ENCODE measurements at regions not wholly inside any gene's neighbourhood (a gene's known extent, or its start where the extent isn't known, plus 50 kb on each side); places are given as distances from the start of the nearest gene placed in this dataset.

GRCh38 chr2:149926149-149926548, 338.6 kb upstream of the MMADHC start:
- no peak for DNase-seq

DNA sequence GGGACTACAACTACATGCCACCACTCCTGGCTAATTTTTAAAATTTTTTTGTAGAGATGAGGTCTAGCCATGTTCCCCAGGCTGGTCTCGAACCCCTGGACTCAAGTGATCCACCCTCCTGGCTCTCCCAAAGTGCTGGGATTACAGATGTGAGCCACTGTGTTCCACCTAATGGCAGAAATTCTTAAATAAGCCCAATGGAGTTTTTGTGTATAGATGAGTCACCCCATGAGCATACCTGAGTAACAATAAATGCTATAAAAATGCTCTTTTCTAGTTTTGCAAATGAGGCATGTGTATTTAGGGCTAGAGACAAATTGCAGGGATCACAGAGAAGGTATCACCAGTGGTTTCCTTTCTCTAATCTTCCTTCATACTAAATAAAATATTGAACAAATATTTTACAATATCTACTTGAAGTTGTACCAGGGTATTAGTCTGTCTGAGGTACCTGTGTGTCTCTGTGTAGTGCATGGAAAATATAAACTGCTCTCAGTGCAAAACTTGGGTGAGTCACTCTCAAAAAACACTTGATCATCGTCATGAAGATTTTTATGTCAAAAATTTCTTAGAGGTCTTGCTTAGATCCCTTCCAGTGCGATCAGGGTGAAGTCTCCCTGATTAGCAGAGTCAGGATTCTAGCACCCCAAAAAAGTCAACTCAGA, 337.1 kb upstream of the MMADHC start:
- ATAC-seq (no peak), DNase-seq (no peak)
- TF ChIP-seq POLR2A (IDR thresholded peaks at IDR 0.05), result no peak
- TF ChIP-seq, protein P1, sequence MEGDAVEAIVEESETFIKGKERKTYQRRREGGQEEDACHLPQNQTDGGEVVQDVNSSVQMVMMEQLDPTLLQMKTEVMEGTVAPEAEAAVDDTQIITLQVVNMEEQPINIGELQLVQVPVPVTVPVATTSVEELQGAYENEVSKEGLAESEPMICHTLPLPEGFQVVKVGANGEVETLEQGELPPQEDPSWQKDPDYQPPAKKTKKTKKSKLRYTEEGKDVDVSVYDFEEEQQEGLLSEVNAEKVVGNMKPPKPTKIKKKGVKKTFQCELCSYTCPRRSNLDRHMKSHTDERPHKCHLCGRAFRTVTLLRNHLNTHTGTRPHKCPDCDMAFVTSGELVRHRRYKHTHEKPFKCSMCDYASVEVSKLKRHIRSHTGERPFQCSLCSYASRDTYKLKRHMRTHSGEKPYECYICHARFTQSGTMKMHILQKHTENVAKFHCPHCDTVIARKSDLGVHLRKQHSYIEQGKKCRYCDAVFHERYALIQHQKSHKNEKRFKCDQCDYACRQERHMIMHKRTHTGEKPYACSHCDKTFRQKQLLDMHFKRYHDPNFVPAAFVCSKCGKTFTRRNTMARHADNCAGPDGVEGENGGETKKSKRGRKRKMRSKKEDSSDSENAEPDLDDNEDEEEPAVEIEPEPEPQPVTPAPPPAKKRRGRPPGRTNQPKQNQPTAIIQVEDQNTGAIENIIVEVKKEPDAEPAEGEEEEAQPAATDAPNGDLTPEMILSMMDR (IDR thresholded peaks at IDR 0.05), result no peak
- 70 to 72% methylated on average over 3 of the region's 3 CpGs for WGBS, 2 donors
- no peak overlapping the region for H3K4me3 ChIP-seq
- no peak overlapping the region for H3K27ac ChIP-seq
- H3K27me3 ChIP-seq, result no peaks in the 10 kb centered on the region
- H3K4me1 ChIP-seq, result no peaks in the 10 kb centered on the region
- intact Hi-C loops (cut with DNase I), result no loop called here
- H3K9me3 ChIP-seq, result no peaks in the 10 kb centered on the region
- no peaks in the 10 kb centered on the region for H3K36me3 ChIP-seq (replicated peaks in 1 of 2; ENCODE audit: insufficient read depth in 1 of 2, low read depth in 2 of 2)

More at GRCh38 chr2:149926149-149926548, 338.6 kb upstream of the MMADHC start:
- TF ChIP-seq POLR2A (IDR thresholded peaks at IDR 0.05), result no peak
- TF ChIP-seq, protein P1 (IDR thresholded peaks at IDR 0.05), result no peak
- Histone ChIP-seq H3K27me3 (no peaks in the 10 kb centered on the region), H3K4me1 (no peaks in the 10 kb centered on the region), H3K36me3 (replicated peaks in 1 of 2; ENCODE audit: insufficient read depth in 1 of 2, low read depth in 2 of 2) (no peaks in the 10 kb centered on the region), H3K9me3 (no peaks in the 10 kb centered on the region), H3K27ac (no peak overlapping the region), H3K4me3 (no peak overlapping the region)
- 54 to 70% methylated on average over 2 of the region's 2 CpGs for WGBS, 2 donors
- no peak for ATAC-seq
- intact Hi-C loops (cut with DNase I), result no loop called here

GRCh38 chr2:149924028-149924427, 336.5 kb upstream of the MMADHC start:
- no peak for TF ChIP-seq POLR2A (IDR thresholded peaks at IDR 0.05)
- TF ChIP-seq, protein P1 (IDR thresholded peaks at IDR 0.05), result no peak
- no peak for ATAC-seq

GRCh38 chr2:149921911-149922616, 334.5 kb upstream of the MMADHC start:
- H3K9me3 ChIP-seq, result no peaks in the 10 kb centered on the region
- H3K36me3 ChIP-seq (replicated peaks in 1 of 2; ENCODE audit: insufficient read depth in 1 of 2, low read depth in 2 of 2), result no peaks in the 10 kb centered on the region
- H3K27me3 ChIP-seq, result no peaks in the 10 kb centered on the region
- no peak for DNase-seq
- no peaks in the 10 kb centered on the region for H3K4me1 ChIP-seq
- H3K4me3 ChIP-seq, result no peak overlapping the region
- WGBS, 2 donors, result 68 to 88% methylated on average over 2 of the region's 2 CpGs
- TF ChIP-seq POLR2A (IDR thresholded peaks at IDR 0.05), result no peak
- TF ChIP-seq, protein P1 (IDR thresholded peaks at IDR 0.05), result no peak
- no peak for ATAC-seq
- intact Hi-C loops (cut with DNase I), result no loop called here
- no peak overlapping the region for H3K27ac ChIP-seq

More at GRCh38 chr2:149924028-149924427, 336.5 kb upstream of the MMADHC start:
- no peak overlapping the region for H3K27ac ChIP-seq
- no peak overlapping the region for H3K4me3 ChIP-seq
- no peaks in the 10 kb centered on the region for H3K9me3 ChIP-seq
- no peaks in the 10 kb centered on the region for H3K27me3 ChIP-seq
- DNase-seq, result no peak
- intact Hi-C loops (cut with DNase I), result no loop called here
- no peaks in the 10 kb centered on the region for H3K4me1 ChIP-seq
- WGBS, 2 donors, result 39% methylated on average over 3 of the region's 3 CpGs
- H3K36me3 ChIP-seq (replicated peaks in 1 of 2; ENCODE audit: insufficient read depth in 1 of 2, low read depth in 2 of 2), result no peaks in the 10 kb centered on the region
